Stimulated activated CD8-positive, alpha-beta memory T cell treated with anti-CD3 and anti-CD28 coated beads, Interleukin-15, amount 100 ng/mL, for 4 hours (primary cell): ENCODE measurements at regions not wholly inside any gene's neighbourhood (a gene's known extent, or its start where the extent isn't known, plus 50 kb on each side); places are given as distances from the start of the nearest gene placed in this dataset.

Source experiments
- DNase-seq, 2 donors: peaks; one replicate each; pipeline ENCODE4 v3.0.0-alpha.2; 2020; ENCODE audit warnings: low read depth in 2 of 2

GRCh38 chr14:49240383-49240782, 345.8 kb downstream of the RPS29 start:
- no peak for DNase-seq

- no peak for DNase-seq
Observed at GRCh38 chr14:49228552-49228951, 357.6 kb downstream of the RPS29 start.

- DNase-seq: no peak
Observed at GRCh38 chr14:49221316-49221715, 364.9 kb downstream of the RPS29 start.

GRCh38 chr14:49220492-49220891, 365.7 kb downstream of the RPS29 start:
- no peak for DNase-seq

GRCh38 chr14:49218436-49219092, 367.6 kb downstream of the RPS29 start:
- no peak for DNase-seq

GRCh38 chr14:49212721-49213120, 373.5 kb downstream of the RPS29 start:
- no peak for DNase-seq

GRCh38 chr14:49209416-49209815, 376.8 kb downstream of the RPS29 start:
- no peak for DNase-seq

GRCh38 chr14:49206828-49207227, 379.4 kb downstream of the RPS29 start:
- DNase-seq: no peak

- no peak for DNase-seq
Observed at GRCh38 chr14:49203676-49204075, 382.5 kb downstream of the RPS29 start.

- no peak for DNase-seq
Observed at GRCh38 chr14:49199159-49199558, 387.0 kb downstream of the RPS29 start.

GRCh38 chr14:49196327-49196726, 389.9 kb downstream of the RPS29 start:
- no peak for DNase-seq

- no peak for DNase-seq
Observed at GRCh38 chr14:49194067-49194466, 392.1 kb downstream of the RPS29 start.

GRCh38 chr14:49193332-49194065, 392.7 kb downstream of the RPS29 start:
- no peak for DNase-seq

- no peak for DNase-seq
Observed at GRCh38 chr14:49191380-49191779, 394.8 kb downstream of the RPS29 start.

- DNase-seq: no peak
Observed at GRCh38 chr14:49189375-49189774, 396.8 kb downstream of the RPS29 start.

GRCh38 chr14:49187799-49188198, 398.4 kb downstream of the RPS29 start:
- DNase-seq: no peak

GRCh38 chr14:49173765-49174373, 412.3 kb downstream of the RPS29 start:
- DNase-seq: no peak

- DNase-seq: no peak
Observed at GRCh38 chr14:49164074-49164473, 422.1 kb downstream of the RPS29 start.

- no peak for DNase-seq
Observed at GRCh38 chr14:49160983-49161382, 425.2 kb downstream of the RPS29 start.

- no peak for DNase-seq
Observed at GRCh38 chr14:49159081-49159480, 427.1 kb downstream of the RPS29 start.

GRCh38 chr14:49139593-49139992, 446.6 kb downstream of the RPS29 start:
- DNase-seq: no peak

GRCh38 chr14:49134940-49135339, 451.2 kb downstream of the RPS29 start:
- no peak for DNase-seq

- no peak for DNase-seq
Observed at GRCh38 chr14:49121246-49121645, 464.9 kb downstream of the RPS29 start.
